ENCODE measurements at regions not wholly inside any gene's neighbourhood (a gene's known extent, or its start where the extent isn't known, plus 50 kb on each side); places are given as distances from the start of the nearest gene placed in this dataset.

GRCh38 chr15:39367596-39367995, 213.3 kb upstream of the THBS1 start:
- ChIA-PET CTCF (no interaction called here), POLR2A (no interaction called here)
- no peak for DNase-seq (ENCODE audit: extremely low spot score)
- TF ChIP-seq CTCF (IDR thresholded peaks at IDR 0.05; ENCODE audit: control extremely low read depth, extremely low read depth, low read depth, missing control alignments): no peak

DNA sequence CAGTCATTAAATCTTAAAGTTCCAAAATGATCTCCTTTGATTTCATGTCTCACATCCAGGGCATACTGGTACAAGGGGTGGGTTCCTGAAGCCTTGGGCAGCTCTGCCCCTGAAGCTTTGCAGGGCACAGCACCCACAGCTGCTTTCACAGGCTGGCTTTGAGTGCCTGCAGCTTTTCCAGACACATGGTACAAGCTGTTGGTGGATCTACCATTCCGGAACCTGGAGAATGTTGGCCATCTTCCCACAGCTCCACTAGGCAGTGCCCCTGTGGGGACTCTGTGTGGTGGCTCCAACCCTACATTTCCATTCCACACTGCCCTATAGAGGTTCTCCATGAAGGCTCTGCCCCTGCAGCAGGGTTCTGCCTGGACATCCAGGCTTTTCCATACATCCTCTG, 211.1 kb upstream of the THBS1 start:
- DNase-seq (ENCODE audit: extremely low spot score): no peak
- POLR2A ChIA-PET: no interaction called here
- CTCF ChIA-PET: no interaction called here
- no peak for TF ChIP-seq CTCF (IDR thresholded peaks at IDR 0.05; ENCODE audit: control extremely low read depth, extremely low read depth, low read depth, missing control alignments)

DNA sequence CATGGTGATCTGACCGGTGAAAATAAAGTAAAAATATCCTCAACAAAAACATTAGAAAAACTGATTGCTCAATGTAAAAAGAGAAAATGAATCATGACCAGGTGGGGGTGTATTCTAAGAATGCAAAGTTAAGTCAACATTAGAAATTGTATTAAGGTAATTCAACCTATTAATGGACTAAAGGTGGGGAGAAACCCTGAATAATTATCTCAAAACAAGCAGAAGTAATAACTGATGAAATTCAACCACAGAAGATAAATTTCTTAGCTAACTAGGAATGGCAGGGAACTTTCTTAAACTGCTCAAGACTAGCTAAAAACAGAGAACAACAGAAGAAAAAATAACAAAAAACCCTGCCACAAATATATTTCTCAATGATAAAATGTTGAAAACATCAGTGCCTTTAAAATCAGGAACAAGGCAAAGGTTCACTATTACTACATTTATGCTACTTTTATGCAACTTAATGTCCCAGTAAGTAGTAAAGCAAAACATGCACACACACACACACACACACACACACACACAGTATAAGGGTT, 204.4 kb upstream of the THBS1 start:
- CTCF ChIA-PET: no interaction called here

GRCh38 chr15:39381517-39381916, 199.4 kb upstream of the THBS1 start:
- DNase-seq (ENCODE audit: extremely low spot score): no peak
- TF ChIP-seq CTCF (IDR thresholded peaks at IDR 0.05; ENCODE audit: control extremely low read depth, extremely low read depth, low read depth, missing control alignments): no peak
- ChIA-PET CTCF (interaction anchor here (2.0 kb wide), 1 partner anchor 15 kb away, joined by 6 read pairs; no protein-coding TSS in a partner anchor), POLR2A (no interaction called here)

More for the DNA sequence above, 204.4 kb upstream of the THBS1 start:
- no peak for TF ChIP-seq CTCF (IDR thresholded peaks at IDR 0.05; ENCODE audit: control extremely low read depth, extremely low read depth, low read depth, missing control alignments)
- POLR2A ChIA-PET: no interaction called here
- DNase-seq (ENCODE audit: extremely low spot score): no peak

GRCh38 chr15:39388118-39388517, 192.8 kb upstream of the THBS1 start:
- TF ChIP-seq CTCF (IDR thresholded peaks at IDR 0.05; ENCODE audit: control extremely low read depth, extremely low read depth, low read depth, missing control alignments): no peak
- POLR2A ChIA-PET: no interaction called here
- CTCF ChIA-PET: no interaction called here
- no peak for DNase-seq (ENCODE audit: extremely low spot score)

DNA sequence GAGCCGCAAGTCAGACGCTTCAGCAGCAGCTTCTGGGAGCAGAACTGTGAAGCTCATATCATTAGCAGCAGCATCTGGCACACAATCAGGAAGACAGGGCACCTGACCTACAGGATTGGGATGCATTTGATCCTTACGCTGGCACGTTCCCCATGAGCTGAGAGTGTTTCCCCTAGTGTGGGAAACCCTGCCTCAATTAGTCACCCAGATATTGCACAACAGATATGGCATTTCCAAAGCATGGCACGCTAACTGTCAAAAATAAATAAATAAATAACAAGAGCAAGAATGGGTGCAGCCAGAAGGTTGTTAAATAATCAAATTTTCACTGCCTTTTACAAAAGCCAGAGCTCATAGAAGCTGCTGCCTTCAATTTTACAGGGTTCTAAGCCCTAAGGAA, 189.6 kb upstream of the THBS1 start:
- ChIA-PET POLR2A (no interaction called here), CTCF (interaction anchor here (1.9 kb wide), 2 partner anchors 10 to 12 kb away, joined by 5 to 8 read pairs; no protein-coding TSS in a partner anchor)
- no peak for DNase-seq (ENCODE audit: extremely low spot score)
- TF ChIP-seq CTCF (IDR thresholded peaks at IDR 0.05; ENCODE audit: control extremely low read depth, extremely low read depth, low read depth, missing control alignments): no peak

Measured in GM10248 (cell line).